Right lobe of liver (tissue), 4 donors: ENCODE measurements at regions not wholly inside any gene's neighbourhood (a gene's known extent, or its start where the extent isn't known, plus 50 kb on each side); places are given as distances from the start of the nearest gene placed in this dataset.

Experiments used
- CTCF ChIP-seq, 4 donors: fragments of 200-600 bp in 3 of 4; fragments of 450-650 bp in 1 of 4; IDR thresholded peaks; one replicate each; pipeline versions ENCODE4 v1.5.1 to v1.8.0; 2016 to 2022; ENCODE audit warnings: antibody characterized with exemption in 4 of 4, mild to moderate bottlenecking in 2 of 4
- POLR2A ChIP-seq: fragments of 450-650 bp; IDR thresholded peaks from one replicate; pipeline ENCODE4 v1.6.1; 2017; ENCODE audit warnings: antibody characterized with exemption, mild to moderate bottlenecking
- donor health status: DM: no; HTN: no; CAD: no.
- donor health status: DM: no; HTN: no; CAD: no.
- donor health status: DM: no; HTN: yes; CAD: no.

DNA sequence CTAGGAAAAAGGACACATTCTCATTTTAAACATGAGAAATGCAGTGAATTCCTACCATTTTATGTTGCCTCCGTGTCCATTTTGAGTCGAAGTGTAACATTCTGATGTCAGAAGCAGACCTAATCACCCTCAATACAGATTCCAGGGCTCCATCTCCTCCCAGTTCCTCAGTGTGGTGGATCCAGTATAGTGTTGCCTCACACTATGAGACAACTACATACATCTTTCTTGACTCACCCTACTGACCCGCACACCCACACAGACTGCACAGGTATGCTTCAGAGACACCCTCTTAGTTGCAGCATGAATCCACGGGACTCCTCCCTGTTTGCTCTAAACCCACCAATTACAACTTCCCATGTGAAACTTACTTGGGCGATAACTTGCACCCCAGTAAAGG lies 564.9 kb downstream of the SEMA5A start:
- TF ChIP-seq CTCF (IDR thresholded peaks at IDR 0.05) (no peak), POLR2A (no peak)
